GM19043 (cell line): ENCODE measurements at regions not wholly inside any gene's neighbourhood (a gene's known extent, or its start where the extent isn't known, plus 50 kb on each side); places are given as distances from the start of the nearest gene placed in this dataset.
"Not testable (repeated sequence)": the region's sequence is repeated elsewhere in the genome, so short reads cannot be mapped to it uniquely, and the experiment has no call there.

Experiments used
- ATAC-seq: cut with Tn5 transposase; IDR thresholded peaks from one replicate; pipeline ENCODE4 v1.9.1; 2021; ENCODE audit warnings: low read depth; ENCODE audit not compliant: unreplicated experiment

DNA sequence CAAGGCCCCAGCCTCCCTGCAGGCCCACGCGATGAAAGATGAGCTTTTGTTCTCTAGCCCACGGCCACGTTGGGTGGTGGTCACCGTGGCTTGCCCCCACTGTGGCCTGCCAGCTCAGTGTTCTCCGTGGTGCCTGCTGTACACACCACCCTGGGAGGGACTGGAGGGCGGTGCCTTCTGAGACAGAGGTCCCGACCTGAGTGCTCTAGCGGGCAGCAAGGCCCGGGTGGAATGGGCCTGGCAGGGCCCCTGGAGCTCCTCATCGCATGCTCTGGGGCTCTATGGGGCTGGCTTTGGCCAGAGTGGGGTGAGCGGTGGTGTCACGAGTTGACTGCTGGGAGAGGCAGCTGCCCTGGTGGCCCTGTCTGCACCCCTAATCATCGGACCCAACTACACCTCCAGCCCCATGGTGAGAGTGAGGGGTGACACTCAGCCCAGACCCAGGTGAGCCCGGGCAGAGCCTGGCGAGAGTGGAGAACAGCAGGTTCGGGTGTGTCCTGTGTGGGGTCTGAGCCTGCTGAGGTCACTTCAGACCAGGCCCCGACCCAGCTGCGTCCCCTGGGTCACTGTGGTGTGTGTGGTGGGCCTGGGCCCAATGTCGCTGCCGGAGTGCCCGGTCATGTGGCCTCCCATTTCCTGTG lies 541.9 kb downstream of the TBC1D22A start:
- no peak for ATAC-seq

DNA sequence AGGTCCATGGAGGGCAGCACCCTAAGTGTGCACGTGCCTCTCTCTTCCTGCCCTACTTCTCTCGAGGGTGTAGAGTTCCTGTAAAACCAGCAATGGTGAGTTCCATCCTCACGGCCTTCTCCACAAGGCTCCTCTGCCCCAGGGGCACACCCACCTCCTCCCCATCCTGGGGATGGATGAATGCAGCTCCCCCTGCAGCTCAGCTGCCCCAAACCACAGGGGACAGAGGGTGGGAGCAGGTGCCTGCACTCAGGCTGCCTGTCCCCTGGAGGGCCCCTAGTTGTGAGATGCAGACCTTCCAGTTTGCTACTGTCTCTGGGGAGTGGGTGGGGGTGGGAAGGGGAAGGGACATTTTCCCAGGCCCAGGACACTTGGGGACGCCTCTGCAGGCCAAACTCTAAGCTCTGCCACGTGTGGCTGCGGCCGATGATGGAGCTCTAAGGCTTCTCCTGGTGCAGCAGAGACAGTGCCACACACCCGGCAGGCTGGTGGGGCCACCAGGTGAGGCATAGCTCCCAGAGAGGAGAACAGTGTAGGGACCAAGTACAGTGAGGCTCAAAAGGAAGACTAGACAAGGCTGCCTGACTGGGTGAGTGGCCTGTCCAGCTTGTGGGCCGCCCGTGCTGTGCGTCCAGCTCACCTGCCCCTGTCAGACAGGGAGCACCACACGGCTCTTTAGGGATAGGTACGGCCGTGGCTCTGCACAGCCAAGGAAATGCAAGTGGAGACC lies 540.9 kb downstream of the TBC1D22A start:
- ATAC-seq = no peak

DNA sequence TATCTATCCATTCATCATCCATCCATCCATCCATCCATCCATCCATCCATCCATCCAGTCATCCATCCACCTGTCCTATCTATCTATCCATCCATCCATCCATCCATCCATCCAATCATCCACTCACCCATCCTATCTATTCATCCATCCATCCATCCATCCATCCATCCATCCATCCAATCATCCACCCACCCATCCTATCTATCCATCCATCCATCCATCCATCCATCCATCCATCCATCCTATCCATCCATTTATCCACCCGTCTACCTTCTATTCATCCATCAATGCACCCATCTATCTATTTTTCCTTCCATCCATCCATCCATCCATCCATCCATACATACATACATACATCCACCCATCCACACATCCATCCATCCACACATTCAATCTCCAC lies 540.1 kb downstream of the TBC1D22A start:
- ATAC-seq = not testable (repeated sequence)

GRCh38 chr22:47301820-47302475 lies 539.5 kb downstream of the TBC1D22A start:
- ATAC-seq = no peak

DNA sequence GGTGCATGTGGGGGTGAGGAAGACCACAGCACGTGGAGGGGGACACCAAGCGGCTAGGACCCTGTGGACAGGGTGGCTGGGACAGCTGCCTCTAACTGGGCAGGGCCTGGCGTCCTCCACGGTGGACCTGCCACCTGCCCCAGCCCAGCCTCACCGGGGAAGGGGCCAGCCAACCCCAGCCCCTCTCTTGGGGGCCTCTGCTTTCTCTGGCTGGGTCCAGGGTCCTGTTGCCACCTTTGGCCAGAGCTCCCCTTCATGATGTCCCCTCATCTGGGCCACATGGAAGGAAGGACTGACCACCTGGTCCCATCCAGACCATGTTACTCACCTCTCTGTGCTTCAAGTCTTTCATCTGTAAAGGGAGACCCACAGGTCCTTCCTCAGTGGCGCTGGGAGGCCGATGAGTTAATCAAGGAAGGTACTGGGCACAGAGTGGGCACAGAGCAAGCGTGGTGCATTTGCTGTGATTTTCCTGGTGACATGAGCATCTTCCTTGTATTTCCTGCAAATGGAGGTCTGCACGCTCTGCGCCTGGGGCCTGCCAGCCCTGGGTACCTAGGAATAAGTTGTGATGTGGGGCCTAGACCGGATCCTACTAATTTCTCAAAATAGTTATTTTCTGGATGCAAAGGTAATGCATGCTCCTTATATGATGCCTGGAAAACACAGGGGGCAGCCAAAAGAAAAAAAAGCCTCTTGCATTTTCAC lies 538.4 kb downstream of the TBC1D22A start:
- ATAC-seq = no peak

DNA sequence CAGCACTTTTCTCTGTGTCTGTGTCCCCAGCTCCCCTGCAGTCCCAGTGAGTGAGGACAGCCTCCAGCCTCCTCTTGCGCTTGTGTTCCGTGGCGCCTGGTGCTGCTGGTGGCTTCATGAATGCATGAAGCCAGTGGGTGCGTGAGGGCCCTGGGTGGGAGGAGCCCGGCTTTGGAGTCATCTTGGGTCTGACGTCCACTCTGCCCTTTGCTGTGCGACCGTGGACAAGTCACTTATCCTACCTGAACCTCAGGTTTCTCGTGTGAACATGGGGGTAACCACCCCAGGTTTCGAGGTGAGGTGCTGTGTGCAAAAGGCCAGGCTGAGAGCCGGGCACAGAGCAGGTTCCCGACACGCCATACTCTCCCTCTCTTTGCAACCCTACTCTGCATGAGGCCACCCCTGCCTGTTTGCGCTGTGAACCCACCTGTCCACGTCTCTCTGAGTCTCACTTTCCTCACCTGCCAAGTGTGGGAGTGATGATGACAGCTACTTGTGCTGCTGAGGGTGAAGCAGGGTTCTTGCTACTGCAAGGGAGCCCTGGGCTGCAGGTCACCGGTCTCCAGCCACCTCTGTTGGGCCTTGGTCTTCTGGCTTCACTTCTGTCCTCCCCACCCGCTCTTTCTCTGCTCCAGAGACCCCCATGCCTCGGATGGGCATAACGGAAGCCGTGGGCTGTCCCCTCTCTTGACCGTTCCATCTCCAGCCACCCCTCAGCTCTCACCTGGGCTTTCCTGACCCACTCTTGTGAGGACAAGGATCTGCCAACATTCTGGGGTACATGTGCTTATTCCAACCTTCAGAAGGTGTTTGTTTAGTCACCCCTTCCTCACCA lies 537.6 kb downstream of the TBC1D22A start:
- no peak for ATAC-seq

GRCh38 chr22:47299211-47299862 lies 536.9 kb downstream of the TBC1D22A start:
- ATAC-seq = no peak

- ATAC-seq = no peak
Observed at GRCh38 chr22:47298017-47298785, 535.8 kb downstream of the TBC1D22A start.

GRCh38 chr22:47297261-47298016 lies 535.0 kb downstream of the TBC1D22A start:
- ATAC-seq = no peak

GRCh38 chr22:47296405-47297260 lies 534.2 kb downstream of the TBC1D22A start:
- no peak for ATAC-seq

DNA sequence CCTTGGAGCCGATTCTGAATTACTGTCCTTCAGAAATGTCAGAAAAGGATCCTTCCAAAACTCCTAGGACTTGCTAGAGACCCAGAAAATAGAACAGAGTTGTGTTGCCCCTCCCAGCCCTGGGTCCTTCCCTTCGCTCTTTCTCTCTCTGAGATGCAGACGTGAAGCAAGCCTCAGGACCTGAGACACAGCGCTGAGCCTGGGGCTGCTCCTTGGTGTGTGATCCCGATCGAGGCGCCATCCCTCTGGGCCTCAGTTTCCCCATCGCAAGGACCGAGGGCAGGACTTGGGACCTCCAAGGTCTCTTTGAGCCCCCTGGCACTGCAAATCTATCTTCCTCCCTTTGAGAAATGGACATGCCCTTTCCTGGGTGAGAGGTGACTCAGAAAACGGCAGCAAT lies 533.5 kb downstream of the TBC1D22A start:
- ATAC-seq = no peak

DNA sequence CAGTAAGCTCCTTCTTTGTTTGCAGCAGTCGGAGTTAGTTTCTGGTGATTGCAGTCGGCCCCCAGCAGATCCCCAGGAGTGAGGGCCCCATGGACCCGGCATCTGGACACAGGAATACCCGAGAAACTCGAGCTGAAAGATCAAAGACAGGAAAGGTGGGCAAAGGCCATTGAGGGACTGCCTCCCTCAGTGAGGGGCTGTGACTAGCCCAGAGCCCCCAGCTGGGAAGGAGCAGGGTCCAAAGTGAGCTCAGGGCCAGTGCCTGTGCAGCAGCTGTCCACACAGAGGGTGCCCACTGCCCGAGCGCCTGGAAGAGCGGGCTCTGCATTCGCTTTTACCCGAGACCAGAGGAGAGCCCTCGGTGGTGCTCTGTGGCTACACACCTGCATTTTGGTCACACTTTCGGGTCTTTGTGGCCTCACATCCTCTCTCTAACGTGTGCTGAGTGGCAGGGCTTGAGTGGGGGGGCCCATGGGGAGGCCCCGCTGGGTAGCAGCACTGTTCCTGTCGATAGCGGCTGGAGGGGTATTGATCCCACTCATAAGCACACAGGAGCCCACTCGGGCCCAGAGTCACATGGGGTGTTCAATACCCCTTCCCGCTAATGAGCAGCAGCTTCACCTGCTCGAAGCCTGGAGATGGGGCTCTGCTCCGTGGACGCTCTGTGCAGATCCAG lies 532.9 kb downstream of the TBC1D22A start:
- no peak for ATAC-seq

- ATAC-seq = no peak
Observed at GRCh38 chr22:47294576-47294975, 532.1 kb downstream of the TBC1D22A start.

- ATAC-seq = no peak
Observed at GRCh38 chr22:47294222-47294532, 531.7 kb downstream of the TBC1D22A start.

DNA sequence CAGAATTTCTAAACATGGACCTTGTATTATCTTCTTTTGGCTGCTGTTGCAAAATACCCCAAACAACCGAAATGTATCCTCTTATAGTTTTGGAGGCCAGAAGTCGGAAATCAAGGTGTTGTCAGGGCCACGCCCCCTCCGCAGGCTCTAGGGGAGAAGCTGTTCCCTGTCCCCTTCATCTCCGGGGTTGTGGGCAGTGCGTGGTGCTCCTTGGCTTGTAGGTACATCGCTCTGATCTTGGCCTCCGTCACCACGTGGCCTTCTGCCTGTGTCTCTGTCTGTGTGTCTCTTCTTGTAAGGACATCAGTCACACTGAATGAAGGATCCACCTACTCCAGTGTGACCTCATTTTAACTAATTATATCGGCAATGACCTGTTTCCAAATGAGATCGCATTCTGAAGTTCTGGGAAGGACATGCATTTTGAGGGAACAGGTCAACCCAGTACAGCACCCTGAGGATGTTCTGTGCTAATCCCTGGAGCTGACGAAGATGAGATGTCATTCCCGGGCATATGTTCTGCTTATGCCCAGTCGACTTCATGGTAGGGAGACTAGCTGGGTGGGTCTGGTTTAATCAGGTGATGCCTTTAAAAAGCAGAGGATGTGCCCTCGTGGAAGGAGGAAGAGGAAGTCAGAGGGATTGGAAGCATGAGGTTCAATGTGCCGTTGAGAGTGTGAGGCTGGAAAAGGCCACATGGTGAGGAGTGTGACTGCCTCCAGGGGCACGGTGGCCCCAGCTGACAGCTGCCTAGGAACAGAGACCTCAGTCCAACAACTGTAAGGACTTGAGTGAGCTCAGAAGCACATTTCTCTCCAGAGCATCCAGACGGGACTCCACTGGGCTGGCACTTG lies 531.1 kb downstream of the TBC1D22A start:
- ATAC-seq = no peak
